ENCODE measurements at regions not wholly inside any gene's neighbourhood (a gene's known extent, or its start where the extent isn't known, plus 50 kb on each side); places are given as distances from the start of the nearest gene placed in this dataset.
"Not testable (repeated sequence)": the region's sequence is repeated elsewhere in the genome, so short reads cannot be mapped to it uniquely, and the experiment has no call there.

- Mint-ChIP-seq H3K4me1 (ENCODE audit: low read depth, unreplicated experiment) (no peaks in the 10 kb centered on the region), H3K27me3 (ENCODE audit: unreplicated experiment) (no peaks in the 10 kb centered on the region), H3K4me3 (ENCODE audit: low read depth, unreplicated experiment) (no peak overlapping the region), H3K36me3 (ENCODE audit: insufficient read depth, unreplicated experiment) (no peaks in the 10 kb centered on the region), H3K27ac (ENCODE audit: unreplicated experiment) (no peak overlapping the region), H3K9me3 (ENCODE audit: low read depth, unreplicated experiment) (peaks cover 2% of the 10 kb centered on the region)
- intact Hi-C loops (cut with micrococcal nuclease; ENCODE audit: unreplicated experiment) = no loop called here
- TF ChIP-seq, protein P1, sequence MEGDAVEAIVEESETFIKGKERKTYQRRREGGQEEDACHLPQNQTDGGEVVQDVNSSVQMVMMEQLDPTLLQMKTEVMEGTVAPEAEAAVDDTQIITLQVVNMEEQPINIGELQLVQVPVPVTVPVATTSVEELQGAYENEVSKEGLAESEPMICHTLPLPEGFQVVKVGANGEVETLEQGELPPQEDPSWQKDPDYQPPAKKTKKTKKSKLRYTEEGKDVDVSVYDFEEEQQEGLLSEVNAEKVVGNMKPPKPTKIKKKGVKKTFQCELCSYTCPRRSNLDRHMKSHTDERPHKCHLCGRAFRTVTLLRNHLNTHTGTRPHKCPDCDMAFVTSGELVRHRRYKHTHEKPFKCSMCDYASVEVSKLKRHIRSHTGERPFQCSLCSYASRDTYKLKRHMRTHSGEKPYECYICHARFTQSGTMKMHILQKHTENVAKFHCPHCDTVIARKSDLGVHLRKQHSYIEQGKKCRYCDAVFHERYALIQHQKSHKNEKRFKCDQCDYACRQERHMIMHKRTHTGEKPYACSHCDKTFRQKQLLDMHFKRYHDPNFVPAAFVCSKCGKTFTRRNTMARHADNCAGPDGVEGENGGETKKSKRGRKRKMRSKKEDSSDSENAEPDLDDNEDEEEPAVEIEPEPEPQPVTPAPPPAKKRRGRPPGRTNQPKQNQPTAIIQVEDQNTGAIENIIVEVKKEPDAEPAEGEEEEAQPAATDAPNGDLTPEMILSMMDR (IDR thresholded peaks at IDR 0.05; ENCODE audit: unreplicated experiment) = no peak
- CTCF ChIA-PET = no interaction called here
- BruUV-seq (replicated peaks) = no TSS peak
- DNase-seq = no peak
Observed at GRCh38 chr3:177694951-177695350, 497.7 kb upstream of the TBL1XR1 start.

- Mint-ChIP-seq H3K27me3 (ENCODE audit: unreplicated experiment) (no peaks in the 10 kb centered on the region), H3K9me3 (ENCODE audit: low read depth, unreplicated experiment) (peaks cover 2% of the 10 kb centered on the region), H3K4me3 (ENCODE audit: low read depth, unreplicated experiment) (no peak overlapping the region), H3K36me3 (ENCODE audit: insufficient read depth, unreplicated experiment) (no peaks in the 10 kb centered on the region), H3K27ac (ENCODE audit: unreplicated experiment) (no peak overlapping the region), H3K4me1 (ENCODE audit: low read depth, unreplicated experiment) (no peaks in the 10 kb centered on the region)
- DNase-seq = no peak
- TF ChIP-seq, protein P1 (IDR thresholded peaks at IDR 0.05; ENCODE audit: unreplicated experiment) = no peak
- intact Hi-C loops (cut with micrococcal nuclease; ENCODE audit: unreplicated experiment) = no loop called here
- BruUV-seq (replicated peaks) = no TSS peak
- CTCF ChIA-PET = no interaction called here
Observed at GRCh38 chr3:177700117-177700516, 502.8 kb upstream of the TBL1XR1 start.

- no peak overlapping the region for H3K27ac Mint-ChIP-seq (ENCODE audit: unreplicated experiment)
- H3K4me1 Mint-ChIP-seq (ENCODE audit: low read depth, unreplicated experiment) = no peaks in the 10 kb centered on the region
- intact Hi-C loops (cut with micrococcal nuclease; ENCODE audit: unreplicated experiment) = no loop called here
- CTCF ChIA-PET = no interaction called here
- H3K27me3 Mint-ChIP-seq (ENCODE audit: unreplicated experiment) = no peaks in the 10 kb centered on the region
- H3K4me3 Mint-ChIP-seq (ENCODE audit: low read depth, unreplicated experiment) = no peak overlapping the region
- H3K36me3 Mint-ChIP-seq (ENCODE audit: insufficient read depth, unreplicated experiment) = no peaks in the 10 kb centered on the region
- no peak for DNase-seq
- no TSS peak for BruUV-seq (replicated peaks)
- TF ChIP-seq, protein P1 (IDR thresholded peaks at IDR 0.05; ENCODE audit: unreplicated experiment) = no peak
- no peaks in the 10 kb centered on the region for H3K9me3 Mint-ChIP-seq (ENCODE audit: low read depth, unreplicated experiment)
Observed at GRCh38 chr3:177703788-177704187, 506.5 kb upstream of the TBL1XR1 start.

DNA sequence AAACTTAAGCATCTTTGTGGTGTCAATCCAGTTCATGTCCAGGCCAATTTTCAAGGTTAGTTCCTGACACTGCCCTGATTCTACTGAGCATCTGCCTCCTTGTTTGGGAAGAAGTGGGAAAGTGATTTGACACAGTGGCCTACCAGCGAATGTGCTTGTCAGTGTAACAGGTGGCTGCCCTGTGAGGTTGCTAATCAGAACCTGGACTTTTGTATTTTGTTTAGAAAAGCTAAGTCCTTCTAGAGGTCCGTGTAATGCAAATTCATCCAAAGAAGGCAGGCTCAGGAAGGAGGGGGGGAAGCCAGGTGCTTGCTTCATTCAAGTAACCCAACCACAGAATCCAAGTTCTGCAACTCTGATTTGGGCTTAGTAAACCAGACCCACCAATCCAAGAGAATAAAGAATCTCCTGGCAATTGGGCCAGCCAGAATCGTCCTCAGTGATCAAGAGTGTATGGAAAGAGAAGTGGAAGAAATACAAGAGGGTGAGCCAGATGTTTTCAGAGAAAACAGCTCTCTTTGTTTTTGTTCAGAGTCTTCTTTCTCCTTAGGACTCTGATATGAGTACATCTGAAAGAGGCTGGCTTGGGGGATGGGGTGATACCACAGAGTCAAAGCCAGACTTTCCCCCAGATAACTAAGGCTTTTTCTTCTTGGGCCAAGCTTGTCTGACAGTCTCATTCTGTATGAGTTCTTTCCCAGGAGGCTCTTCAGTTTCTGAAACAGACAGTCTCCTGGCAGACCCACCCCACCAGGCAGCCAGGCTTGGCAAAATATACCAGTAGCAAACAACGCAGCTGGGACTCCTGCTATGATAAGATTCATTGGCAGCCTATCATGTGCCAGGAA, 508.9 kb upstream of the TBL1XR1 start:
- H3K27ac Mint-ChIP-seq (ENCODE audit: unreplicated experiment) = no peak overlapping the region
- H3K4me1 Mint-ChIP-seq (ENCODE audit: low read depth, unreplicated experiment) = no peaks in the 10 kb centered on the region
- H3K27me3 Mint-ChIP-seq (ENCODE audit: unreplicated experiment) = no peaks in the 10 kb centered on the region
- CTCF ChIA-PET = no interaction called here
- no peak for DNase-seq
- TF ChIP-seq, protein P1 (IDR thresholded peaks at IDR 0.05; ENCODE audit: unreplicated experiment) = no peak
- no peaks in the 10 kb centered on the region for H3K9me3 Mint-ChIP-seq (ENCODE audit: low read depth, unreplicated experiment)
- BruUV-seq (replicated peaks) = no TSS peak
- intact Hi-C loops (cut with micrococcal nuclease; ENCODE audit: unreplicated experiment) = no loop called here
- H3K36me3 Mint-ChIP-seq (ENCODE audit: insufficient read depth, unreplicated experiment) = no peaks in the 10 kb centered on the region
- H3K4me3 Mint-ChIP-seq (ENCODE audit: low read depth, unreplicated experiment) = no peak overlapping the region

- H3K36me3 Mint-ChIP-seq (ENCODE audit: insufficient read depth, unreplicated experiment); H3K4me3 Mint-ChIP-seq (ENCODE audit: low read depth, unreplicated experiment); H3K4me1 Mint-ChIP-seq (ENCODE audit: low read depth, unreplicated experiment); BruUV-seq (replicated peaks); H3K27ac Mint-ChIP-seq (ENCODE audit: unreplicated experiment); CTCF ChIA-PET; H3K27me3 Mint-ChIP-seq (ENCODE audit: unreplicated experiment); DNase-seq; H3K9me3 Mint-ChIP-seq (ENCODE audit: low read depth, unreplicated experiment); intact Hi-C loops (cut with micrococcal nuclease; ENCODE audit: unreplicated experiment): not testable (repeated sequence)
Observed at GRCh38 chr3:177709470-177709869, 512.2 kb upstream of the TBL1XR1 start.

Measured in Calu3 (cell line).